CD14-positive monocyte (primary cell): ENCODE measurements at regions not wholly inside any gene's neighbourhood (a gene's known extent, or its start where the extent isn't known, plus 50 kb on each side); places are given as distances from the start of the nearest gene placed in this dataset.

Source experiments
- DNase-seq, 3 donors: peaks; one replicate each; pipeline ENCODE4 v3.0.0-alpha.2; 2011 to 2022
- H2AFZ ChIP-seq: 2 replicates; pipeline ENCODE4 v1.6.0; 2012; ENCODE audit warnings: mild to moderate bottlenecking, low read depth, low read length, inconsistent platforms; ENCODE audit not compliant: insufficient read depth, poor library complexity, severe bottlenecking
- H3K27ac ChIP-seq, 2 donors: 1 replicate in 1 of 2; 2 replicates in 1 of 2; pipeline ENCODE4 v1.5.1; 2012 to 2013; ENCODE audit warnings: low read length in 2 of 2, control low read depth in 1 of 2, inconsistent platforms in 1 of 2, low read depth in 1 of 2, mild to moderate bottlenecking in 1 of 2
- H3K27me3 ChIP-seq, 2 donors: one replicate each; pipeline versions ENCODE4 v1.6.0 to v1.6.1; 2011 to 2013; ENCODE audit warnings: low read length in 2 of 2; ENCODE audit not compliant: control insufficient read depth in 2 of 2, insufficient read depth in 2 of 2
- H3K36me3 ChIP-seq, 2 donors: replicated peaks in 1 of 2; 1 replicate in 1 of 2; 2 replicates in 1 of 2; pipeline versions ENCODE4 v1.5.1 to v1.6.1; 2012 to 2013; ENCODE audit warnings: low read length in 2 of 2, control low read depth in 1 of 2, inconsistent platforms in 1 of 2, mild to moderate bottlenecking in 1 of 2; ENCODE audit not compliant: insufficient read depth in 2 of 2, control insufficient read depth in 1 of 2
- H3K4me1 ChIP-seq, 2 donors: 1 replicate in 1 of 2; 2 replicates in 1 of 2; pipeline versions ENCODE4 v1.5.1 to v1.6.1; 2012 to 2013; ENCODE audit warnings: low read length in 2 of 2, control low read depth in 1 of 2, inconsistent platforms in 1 of 2, mild to moderate bottlenecking in 1 of 2, moderate library complexity in 1 of 2; ENCODE audit not compliant: insufficient read depth in 2 of 2, control insufficient read depth in 1 of 2
- H3K4me2 ChIP-seq: replicated peaks from 2 replicates; pipeline ENCODE3; 2012; ENCODE audit warnings: low read length, moderate library complexity, mild to moderate bottlenecking; ENCODE audit not compliant: poor library complexity, severe bottlenecking; ENCODE audit errors: extremely low read depth
- H3K4me3 ChIP-seq, 3 experiments: fragments of 200-600 bp in 1 of 3; sonication (generic) in 1 of 3; replicated peaks in 1 of 3; 1 replicate in 2 of 3; 2 replicates in 1 of 3; pipeline ENCODE4 v1.5.1; 2011 to 2013; ENCODE audit warnings: low read length in 3 of 3, mild to moderate bottlenecking in 3 of 3, control low read depth in 2 of 3, low read depth in 2 of 3, inconsistent platforms in 1 of 3, moderate library complexity in 1 of 3
- H3K79me2 ChIP-seq: 2 replicates; pipeline ENCODE4 v1.6.0; 2012; ENCODE audit warnings: mild to moderate bottlenecking, control low read depth, inconsistent platforms, low read length, moderate library complexity; ENCODE audit not compliant: insufficient read depth
- H3K9ac ChIP-seq: 2 replicates; pipeline ENCODE4 v1.6.0; 2017; ENCODE audit warnings: low read length, mild to moderate bottlenecking; ENCODE audit not compliant: insufficient read depth, poor library complexity, severe bottlenecking
- H3K9me3 ChIP-seq, 2 donors: replicated peaks in 1 of 2; 1 replicate in 1 of 2; 2 replicates in 1 of 2; pipeline versions ENCODE4 v1.5.1 to v1.6.1; 2012 to 2013; ENCODE audit warnings: low read length in 2 of 2, control low read depth in 1 of 2; ENCODE audit not compliant: control insufficient read depth in 1 of 2, insufficient read depth in 1 of 2
- H4K20me1 ChIP-seq: 2 replicates; pipeline ENCODE4 v1.6.0; 2012; ENCODE audit warnings: mild to moderate bottlenecking, low read length, control low read depth, moderate library complexity; ENCODE audit not compliant: insufficient read depth
- H3K27ac Mint-ChIP-seq, 7 donors: one replicate each; pipeline ENCODE4 v1.8.0; 2020; ENCODE audit warnings: mild to moderate bottlenecking in 7 of 7, mixed read lengths in 7 of 7, moderate library complexity in 6 of 7, inconsistent platforms in 2 of 7
- H3K27me3 Mint-ChIP-seq, 3 donors: one replicate each; pipeline ENCODE4 v1.8.0; 2021 to 2022; ENCODE audit warnings: low read depth in 3 of 3, mild to moderate bottlenecking in 3 of 3, mixed read lengths in 3 of 3, moderate library complexity in 3 of 3, inconsistent platforms in 1 of 3
- H3K36me3 Mint-ChIP-seq, 2 donors: one replicate each; pipeline ENCODE4 v1.8.0; 2020; ENCODE audit warnings: mixed read lengths in 2 of 2, inconsistent platforms in 1 of 2, mild to moderate bottlenecking in 1 of 2
- H3K4me1 Mint-ChIP-seq: one replicate; pipeline ENCODE4 v1.8.0; 2020; ENCODE audit warnings: mild to moderate bottlenecking, mixed read lengths
- H3K4me3 Mint-ChIP-seq, 2 donors: one replicate each; pipeline ENCODE4 v1.8.0; 2020; ENCODE audit warnings: mild to moderate bottlenecking in 2 of 2, mixed read lengths in 2 of 2, moderate library complexity in 1 of 2
- H3K9me3 Mint-ChIP-seq, 7 donors: one replicate each; pipeline ENCODE4 v1.8.0; 2020 to 2022; ENCODE audit warnings: mixed read lengths in 7 of 7, mild to moderate bottlenecking in 6 of 7, moderate library complexity in 6 of 7, inconsistent platforms in 2 of 7
- CTCF ChIP-seq: fragments of 200-600 bp; IDR thresholded peaks from one replicate; pipeline ENCODE4 v1.8.0; 2022; ENCODE audit warnings: antibody characterized with exemption, mild to moderate bottlenecking
- WGBS: methylation state at CpG from one replicate; pipeline ENCODE4 v1.1.5; 2013; ENCODE audit warnings: missing lambda C conversion rate; ENCODE audit not compliant: insufficient coverage; 5-methylcytosine and 5-hydroxymethylcytosine counted together
- intact Hi-C, 2 donors: fragments of 100-400 bp; cut with micrococcal nuclease; formaldehyde crosslinking; loops; one replicate each; pipeline versions ENCODE4 v1.15.0 to v1.15.1; 2023

- H3K36me3 ChIP-seq: no peaks in the 10 kb centered on the region
- no peaks in the 10 kb centered on the region for H3K79me2 ChIP-seq
- no peak overlapping the region for H3K4me2 ChIP-seq
- peaks cover 4 to 6% of the 10 kb centered on the region in 2 donors for H3K9me3 ChIP-seq
- H2AFZ ChIP-seq: no peak overlapping the region
- H3K27ac ChIP-seq: no peak overlapping the region
- H3K9ac ChIP-seq: no peak overlapping the region
- H3K9me3 Mint-ChIP-seq: peaks cover 0 to 8% (median 2%) of the 10 kb centered on the region in 7 donors
- H3K27me3 Mint-ChIP-seq: peaks cover 0 to 2% (median 0%) of the 10 kb centered on the region in 3 donors
- H3K4me1 ChIP-seq: no peaks in the 10 kb centered on the region
- TF ChIP-seq CTCF: no peak
- H3K4me3 Mint-ChIP-seq: no peak overlapping the region
- no peak for DNase-seq
- H4K20me1 ChIP-seq: no peaks in the 10 kb centered on the region
- no peaks in the 10 kb centered on the region for H3K27me3 ChIP-seq
- WGBS: no CpG with 5 or more reads among the region's 2 CpGs
- H3K27ac Mint-ChIP-seq: no peak overlapping the region
- H3K4me3 ChIP-seq: no peak overlapping the region
- H3K4me1 Mint-ChIP-seq: no peaks in the 10 kb centered on the region
- H3K36me3 Mint-ChIP-seq: no peaks in the 10 kb centered on the region
- intact Hi-C loops: no loop called here
These were observed 869.5 kb upstream of the SOX9 start for GRCh38 chr17:71251276-71251675.

- H3K4me3 ChIP-seq: no peak overlapping the region
- no peak overlapping the region for H3K4me3 Mint-ChIP-seq
- H3K9ac ChIP-seq: no peak overlapping the region
- no peak overlapping the region for H2AFZ ChIP-seq
- H3K79me2 ChIP-seq: no peaks in the 10 kb centered on the region
- H3K9me3 Mint-ChIP-seq: peaks cover 0 to 8% (median 2%) of the 10 kb centered on the region in 7 donors
- no peak for DNase-seq
- no peaks in the 10 kb centered on the region for H3K4me1 ChIP-seq
- H3K27me3 ChIP-seq: no peaks in the 10 kb centered on the region
- no peaks in the 10 kb centered on the region for H4K20me1 ChIP-seq
- no CpG with 5 or more reads among the region's 2 CpGs for WGBS
- peaks cover 4 to 6% of the 10 kb centered on the region in 2 donors for H3K9me3 ChIP-seq
- no peaks in the 10 kb centered on the region for H3K4me1 Mint-ChIP-seq
- no peak overlapping the region for H3K27ac ChIP-seq
- H3K36me3 Mint-ChIP-seq: no peaks in the 10 kb centered on the region
- no peak for TF ChIP-seq CTCF
- peaks cover 0 to 2% (median 0%) of the 10 kb centered on the region in 3 donors for H3K27me3 Mint-ChIP-seq
- H3K27ac Mint-ChIP-seq: no peak overlapping the region
- intact Hi-C loops: no loop called here
- H3K4me2 ChIP-seq: no peak overlapping the region
- no peaks in the 10 kb centered on the region for H3K36me3 ChIP-seq
These were observed 868.9 kb upstream of the SOX9 start for GRCh38 chr17:71251951-71252350.
